Vagina (tissue), 2 donors: ENCODE measurements at regions not wholly inside any gene's neighbourhood (a gene's known extent, or its start where the extent isn't known, plus 50 kb on each side); places are given as distances from the start of the nearest gene placed in this dataset.

Source experiments
- CTCF ChIP-seq, 3 experiments: fragments of 450-650 bp in 2 of 3; fragments of 200-600 bp in 1 of 3; sonication (generic) in 1 of 3; IDR thresholded peaks; one replicate each; pipeline ENCODE4 v1.5.1; 2017 to 2019; ENCODE audit warnings: antibody characterized with exemption in 3 of 3, mild to moderate bottlenecking in 2 of 3, moderate library complexity in 2 of 3
- POLR2A ChIP-seq, 2 donors: fragments of 450-650 bp; IDR thresholded peaks; one replicate each; pipeline ENCODE4 v1.6.1; 2017; ENCODE audit warnings: antibody characterized with exemption in 2 of 2, mild to moderate bottlenecking in 2 of 2, moderate library complexity in 2 of 2

- TF ChIP-seq CTCF (IDR thresholded peaks at IDR 0.05) (no peak), POLR2A (IDR thresholded peaks at IDR 0.05) (no peak)
These were observed 459.9 kb downstream of the TBC1D32 start for GRCh38 chr6:120874422-120874821.
